ENCODE measurements at regions not wholly inside any gene's neighbourhood (a gene's known extent, or its start where the extent isn't known, plus 50 kb on each side); places are given as distances from the start of the nearest gene placed in this dataset.

DNA sequence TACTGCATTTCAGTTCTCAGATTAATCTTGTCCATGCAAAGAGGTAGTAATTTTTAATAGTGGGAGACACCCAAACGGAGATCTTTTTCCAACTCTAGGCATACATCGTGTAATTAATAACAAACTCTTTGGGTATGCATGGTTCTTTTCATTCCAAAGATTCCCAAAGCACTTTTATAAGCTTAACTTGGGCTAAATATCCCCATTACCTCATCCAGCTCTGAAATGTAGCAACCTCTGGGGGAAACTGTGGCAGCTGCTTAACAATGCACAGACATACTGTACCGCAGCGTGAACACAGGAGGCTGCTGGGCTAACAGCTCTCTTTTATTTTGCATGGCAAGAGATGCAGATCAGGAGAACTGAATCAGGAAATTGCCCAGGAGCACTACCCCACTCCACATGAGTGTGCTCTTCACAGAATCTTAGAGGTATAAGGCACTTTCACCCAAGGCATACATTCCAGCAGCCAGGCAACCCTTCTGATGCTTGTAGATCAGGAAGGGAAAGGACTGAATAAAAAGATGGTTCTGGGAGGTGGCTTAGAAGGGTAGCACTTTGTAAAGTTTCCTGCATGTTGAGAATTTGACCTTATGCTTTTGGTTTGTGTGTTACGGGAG is 114.4 kb upstream of the GLI3 start:
- Histone ChIP-seq H3K79me1 (ENCODE audit: low read length) (no peaks in the 10 kb centered on the region), H3K36me3 (ENCODE audit: control insufficient read depth, insufficient read depth, low read length) (no peaks in the 10 kb centered on the region), H3K79me2 (ENCODE audit: control insufficient read depth, insufficient read depth, low read length) (no peaks in the 10 kb centered on the region), H3K27ac (ENCODE audit: low read depth, low read length) (no peak overlapping the region), H3K23ac (ENCODE audit: low read length) (no peak overlapping the region), H3K4me1 (ENCODE audit: control insufficient read depth, low read depth, low read length) (no peaks in the 10 kb centered on the region), H3K4me3 (ENCODE audit: low read length) (no peak overlapping the region), H3K27me3 (ENCODE audit: insufficient read depth, low read length, poor library complexity) (no peaks in the 10 kb centered on the region), H2BK120ac (ENCODE audit: low read depth, low read length) (no peak overlapping the region), H4K8ac (ENCODE audit: low read depth, low read length) (no peak overlapping the region), H3K4ac (ENCODE audit: low read depth, low read length) (no peak overlapping the region), H3K18ac (ENCODE audit: low read length) (no peak overlapping the region), H2BK5ac (ENCODE audit: low read length) (no peak overlapping the region), H2BK15ac (replicated peaks; ENCODE audit: low read depth) (no peak overlapping the region), H2AK5ac (ENCODE audit: low read length) (no peak overlapping the region), H4K5ac (ENCODE audit: low read length) (no peak overlapping the region), H3K4me2 (ENCODE audit: low read length) (no peak overlapping the region), H3K56ac (ENCODE audit: low read length) (no peak overlapping the region), H3K9ac (ENCODE audit: low read length) (no peak overlapping the region)
- no peak for DNase-seq
- no CpG with 5 or more reads among the region's 5 CpGs for WGBS (ENCODE audit: extremely low coverage, insufficient coverage, low lambda C conversion rate)

- Histone ChIP-seq H3K4me1 (ENCODE audit: control insufficient read depth, low read depth, low read length) (no peaks in the 10 kb centered on the region), H3K27ac (ENCODE audit: low read depth, low read length) (no peak overlapping the region), H3K4me3 (ENCODE audit: low read length) (no peak overlapping the region), H3K23ac (ENCODE audit: low read length) (no peak overlapping the region), H3K4ac (ENCODE audit: low read depth, low read length) (no peak overlapping the region), H3K36me3 (ENCODE audit: control insufficient read depth, insufficient read depth, low read length) (no peaks in the 10 kb centered on the region), H2AK5ac (ENCODE audit: low read length) (no peak overlapping the region), H3K79me2 (ENCODE audit: control insufficient read depth, insufficient read depth, low read length) (no peaks in the 10 kb centered on the region), H3K27me3 (ENCODE audit: insufficient read depth, low read length, poor library complexity) (no peaks in the 10 kb centered on the region), H3K9ac (ENCODE audit: low read length) (no peak overlapping the region), H2BK15ac (replicated peaks; ENCODE audit: low read depth) (no peak overlapping the region), H3K18ac (ENCODE audit: low read length) (no peak overlapping the region), H3K79me1 (ENCODE audit: low read length) (no peaks in the 10 kb centered on the region), H2BK120ac (ENCODE audit: low read depth, low read length) (no peak overlapping the region), H4K8ac (ENCODE audit: low read depth, low read length) (no peak overlapping the region), H2BK5ac (ENCODE audit: low read length) (no peak overlapping the region), H4K5ac (ENCODE audit: low read length) (no peak overlapping the region), H3K56ac (ENCODE audit: low read length) (no peak overlapping the region), H3K4me2 (ENCODE audit: low read length) (no peak overlapping the region)
- WGBS (ENCODE audit: extremely low coverage, insufficient coverage, low lambda C conversion rate), result no CpG with 5 or more reads among the region's 2 CpGs
- no peak for DNase-seq
Observed at GRCh38 chr7:42350801-42351200, 113.8 kb upstream of the GLI3 start.

DNA sequence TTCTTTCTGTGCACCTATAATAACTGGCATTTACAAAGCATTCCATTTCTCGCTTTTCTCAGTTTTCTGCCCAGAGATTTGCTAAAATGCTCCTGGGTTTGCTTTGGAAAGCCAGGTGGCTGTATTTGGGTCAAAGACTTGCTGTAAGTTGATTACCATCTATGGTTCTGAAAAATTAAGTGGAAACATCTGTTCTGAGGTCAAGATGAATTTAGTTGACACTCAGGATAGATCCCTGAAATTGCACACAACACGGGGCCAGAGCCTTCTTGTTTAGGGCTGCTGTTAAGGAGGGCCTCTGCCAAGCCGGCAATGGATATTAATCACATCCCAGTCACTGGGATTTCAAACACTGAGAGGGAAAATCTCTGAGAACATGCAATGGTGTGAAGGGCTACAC is 111.6 kb upstream of the GLI3 start:
- Histone ChIP-seq H2BK120ac (ENCODE audit: low read depth, low read length) (no peak overlapping the region), H2BK15ac (replicated peaks; ENCODE audit: low read depth) (no peak overlapping the region), H3K4me3 (ENCODE audit: low read length) (no peak overlapping the region), H3K18ac (ENCODE audit: low read length) (no peak overlapping the region), H3K27me3 (ENCODE audit: insufficient read depth, low read length, poor library complexity) (no peaks in the 10 kb centered on the region), H4K8ac (ENCODE audit: low read depth, low read length) (no peak overlapping the region), H3K79me1 (ENCODE audit: low read length) (no peaks in the 10 kb centered on the region), H3K4ac (ENCODE audit: low read depth, low read length) (no peak overlapping the region), H3K79me2 (ENCODE audit: control insufficient read depth, insufficient read depth, low read length) (no peaks in the 10 kb centered on the region), H3K23ac (ENCODE audit: low read length) (no peak overlapping the region), H2AK5ac (ENCODE audit: low read length) (no peak overlapping the region), H3K9ac (ENCODE audit: low read length) (no peak overlapping the region), H3K27ac (ENCODE audit: low read depth, low read length) (no peak overlapping the region), H3K56ac (ENCODE audit: low read length) (no peak overlapping the region), H3K4me1 (ENCODE audit: control insufficient read depth, low read depth, low read length) (no peaks in the 10 kb centered on the region), H3K36me3 (ENCODE audit: control insufficient read depth, insufficient read depth, low read length) (no peaks in the 10 kb centered on the region), H4K5ac (ENCODE audit: low read length) (no peak overlapping the region), H2BK5ac (ENCODE audit: low read length) (no peak overlapping the region), H3K4me2 (ENCODE audit: low read length) (no peak overlapping the region)
- WGBS (ENCODE audit: extremely low coverage, insufficient coverage, low lambda C conversion rate), result no CpG with 5 or more reads among the region's 3 CpGs
- no peak for DNase-seq

GRCh38 chr7:42348071-42348470 is 111.1 kb upstream of the GLI3 start:
- H4K5ac ChIP-seq (ENCODE audit: low read length), result no peak overlapping the region
- H3K9ac ChIP-seq (ENCODE audit: low read length), result no peak overlapping the region
- DNase-seq, result no peak
- no peaks in the 10 kb centered on the region for H3K36me3 ChIP-seq (ENCODE audit: control insufficient read depth, insufficient read depth, low read length)
- H3K4me3 ChIP-seq (ENCODE audit: low read length), result no peak overlapping the region
- no peak overlapping the region for H2BK5ac ChIP-seq (ENCODE audit: low read length)
- H3K4me1 ChIP-seq (ENCODE audit: control insufficient read depth, low read depth, low read length), result no peaks in the 10 kb centered on the region
- H2BK120ac ChIP-seq (ENCODE audit: low read depth, low read length), result no peak overlapping the region
- H3K18ac ChIP-seq (ENCODE audit: low read length), result no peak overlapping the region
- H3K4me2 ChIP-seq (ENCODE audit: low read length), result no peak overlapping the region
- no peaks in the 10 kb centered on the region for H3K79me1 ChIP-seq (ENCODE audit: low read length)
- H3K27ac ChIP-seq (ENCODE audit: low read depth, low read length), result no peak overlapping the region
- no peaks in the 10 kb centered on the region for H3K79me2 ChIP-seq (ENCODE audit: control insufficient read depth, insufficient read depth, low read length)
- no peaks in the 10 kb centered on the region for H3K27me3 ChIP-seq (ENCODE audit: insufficient read depth, low read length, poor library complexity)
- no peak overlapping the region for H2AK5ac ChIP-seq (ENCODE audit: low read length)
- H2BK15ac ChIP-seq (replicated peaks; ENCODE audit: low read depth), result no peak overlapping the region
- no peak overlapping the region for H3K56ac ChIP-seq (ENCODE audit: low read length)
- no peak overlapping the region for H3K23ac ChIP-seq (ENCODE audit: low read length)
- H4K8ac ChIP-seq (ENCODE audit: low read depth, low read length), result no peak overlapping the region
- no peak overlapping the region for H3K4ac ChIP-seq (ENCODE audit: low read depth, low read length)
- WGBS (ENCODE audit: extremely low coverage, insufficient coverage, low lambda C conversion rate), result no CpG with 5 or more reads among the region's 1 CpG

- Histone ChIP-seq H3K18ac (ENCODE audit: low read length) (no peak overlapping the region), H3K27ac (ENCODE audit: low read depth, low read length) (no peak overlapping the region), H3K9ac (ENCODE audit: low read length) (no peak overlapping the region), H3K36me3 (ENCODE audit: control insufficient read depth, insufficient read depth, low read length) (no peaks in the 10 kb centered on the region), H3K4me1 (ENCODE audit: control insufficient read depth, low read depth, low read length) (no peaks in the 10 kb centered on the region), H3K4ac (ENCODE audit: low read depth, low read length) (peak overlapping the region; percentile 25), H3K23ac (ENCODE audit: low read length) (no peak overlapping the region), H4K5ac (ENCODE audit: low read length) (no peak overlapping the region), H3K79me2 (ENCODE audit: control insufficient read depth, insufficient read depth, low read length) (no peaks in the 10 kb centered on the region), H3K4me3 (ENCODE audit: low read length) (no peak overlapping the region), H2BK5ac (ENCODE audit: low read length) (no peak overlapping the region), H3K79me1 (ENCODE audit: low read length) (no peaks in the 10 kb centered on the region), H3K56ac (ENCODE audit: low read length) (peak overlapping the region; percentile 5), H4K8ac (ENCODE audit: low read depth, low read length) (no peak overlapping the region), H3K4me2 (ENCODE audit: low read length) (no peak overlapping the region), H2BK120ac (ENCODE audit: low read depth, low read length) (no peak overlapping the region), H2AK5ac (ENCODE audit: low read length) (no peak overlapping the region), H3K27me3 (ENCODE audit: insufficient read depth, low read length, poor library complexity) (no peaks in the 10 kb centered on the region), H2BK15ac (replicated peaks; ENCODE audit: low read depth) (no peak overlapping the region)
- DNase-seq, result no peak
- no CpG with 5 or more reads among the region's 4 CpGs for WGBS (ENCODE audit: extremely low coverage, insufficient coverage, low lambda C conversion rate)
Observed at GRCh38 chr7:42347616-42348015, 110.6 kb upstream of the GLI3 start.

Data from mesendoderm (in vitro differentiated cells).